ENCODE measurements at regions not wholly inside any gene's neighbourhood (a gene's known extent, or its start where the extent isn't known, plus 50 kb on each side); places are given as distances from the start of the nearest gene placed in this dataset.

GRCh38 chr5:76016258-76016657 is 66.9 kb upstream of the SV2C start:
- Mint-ChIP-seq H3K27me3 (ENCODE audit: low read depth) (peaks cover 61% of the 10 kb centered on the region), H3K27ac (no peak overlapping the region), H3K4me1 (no peaks in the 10 kb centered on the region), H3K4me3 (no peak overlapping the region), H3K36me3 (no peaks in the 10 kb centered on the region), H3K9me3 (peaks cover 12% of the 10 kb centered on the region)
- DNase-seq (ENCODE audit: low spot score in 2 of 2, unreplicated experiment in 2 of 2) = no peak
- TF ChIP-seq CTCF (IDR thresholded peaks at IDR 0.05; ENCODE audit: unreplicated experiment) = no peak

- Mint-ChIP-seq H3K4me3 (no peak overlapping the region), H3K27ac (no peak overlapping the region), H3K4me1 (no peaks in the 10 kb centered on the region), H3K9me3 (peaks cover 12% of the 10 kb centered on the region), H3K27me3 (ENCODE audit: low read depth) (peaks cover 49% of the 10 kb centered on the region), H3K36me3 (no peaks in the 10 kb centered on the region)
- no peak for DNase-seq (ENCODE audit: low spot score in 2 of 2, unreplicated experiment in 2 of 2)
- no peak for TF ChIP-seq CTCF (IDR thresholded peaks at IDR 0.05; ENCODE audit: unreplicated experiment)
These were observed 69.2 kb upstream of the SV2C start for GRCh38 chr5:76014005-76014404.

GRCh38 chr5:76007904-76008303 is 75.3 kb upstream of the SV2C start:
- peaks cover 43% of the 10 kb centered on the region for H3K27me3 Mint-ChIP-seq (ENCODE audit: low read depth)
- H3K36me3 Mint-ChIP-seq = no peaks in the 10 kb centered on the region
- H3K9me3 Mint-ChIP-seq = peaks cover 9% of the 10 kb centered on the region
- no peak for TF ChIP-seq CTCF (IDR thresholded peaks at IDR 0.05; ENCODE audit: unreplicated experiment)
- no peak overlapping the region for H3K27ac Mint-ChIP-seq
- no peak for DNase-seq (ENCODE audit: low spot score in 2 of 2, unreplicated experiment in 2 of 2)
- no peak overlapping the region for H3K4me3 Mint-ChIP-seq
- H3K4me1 Mint-ChIP-seq = no peaks in the 10 kb centered on the region

GRCh38 chr5:76000582-76000981 is 82.6 kb upstream of the SV2C start:
- peaks cover 14% of the 10 kb centered on the region for H3K27me3 Mint-ChIP-seq (ENCODE audit: low read depth)
- H3K36me3 Mint-ChIP-seq = no peaks in the 10 kb centered on the region
- no peaks in the 10 kb centered on the region for H3K4me1 Mint-ChIP-seq
- H3K4me3 Mint-ChIP-seq = no peak overlapping the region
- peaks cover 19% of the 10 kb centered on the region for H3K9me3 Mint-ChIP-seq
- H3K27ac Mint-ChIP-seq = no peak overlapping the region
- TF ChIP-seq CTCF (IDR thresholded peaks at IDR 0.05; ENCODE audit: unreplicated experiment) = no peak
- DNase-seq (ENCODE audit: low spot score in 2 of 2, unreplicated experiment in 2 of 2) = no peak

GRCh38 chr5:75993643-75994520 is 89.3 kb upstream of the SV2C start:
- Mint-ChIP-seq H3K27ac (no peak overlapping the region), H3K4me3 (no peak overlapping the region), H3K4me1 (no peaks in the 10 kb centered on the region), H3K36me3 (no peaks in the 10 kb centered on the region), H3K27me3 (ENCODE audit: low read depth) (peaks cover 6% of the 10 kb centered on the region), H3K9me3 (peaks cover 18% of the 10 kb centered on the region)
- TF ChIP-seq CTCF (IDR thresholded peaks at IDR 0.05; ENCODE audit: unreplicated experiment) = no peak
- no peak for DNase-seq (ENCODE audit: low spot score in 2 of 2, unreplicated experiment in 2 of 2)
